ENCODE measurements at regions not wholly inside any gene's neighbourhood (a gene's known extent, or its start where the extent isn't known, plus 50 kb on each side); places are given as distances from the start of the nearest gene placed in this dataset.
"Not testable (repeated sequence)": the region's sequence is repeated elsewhere in the genome, so short reads cannot be mapped to it uniquely, and the experiment has no call there.

DNA sequence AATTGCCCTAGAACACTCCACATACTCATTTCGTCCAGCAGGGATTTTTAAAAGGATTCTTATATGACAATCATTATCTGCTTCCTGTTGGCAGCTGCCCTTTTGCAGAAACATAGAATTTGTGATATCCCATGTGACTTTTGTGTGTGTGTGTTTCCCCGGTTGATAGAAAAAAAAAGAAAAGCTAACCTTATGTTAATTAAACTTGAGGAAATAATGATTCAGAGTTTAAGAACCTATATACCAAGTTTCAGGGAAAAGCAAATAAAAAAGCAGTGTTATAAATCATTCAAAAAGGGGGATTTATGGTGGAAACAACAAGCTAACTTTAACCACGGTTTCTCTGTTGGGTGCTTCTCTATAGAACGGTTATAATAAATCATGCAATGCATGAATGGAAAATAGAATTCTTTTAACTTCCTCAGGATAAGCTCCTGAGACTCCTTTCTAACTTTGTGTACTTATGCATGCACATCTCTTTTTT lies 826.9 kb upstream of the EYS start:
- TF ChIP-seq, protein P1, sequence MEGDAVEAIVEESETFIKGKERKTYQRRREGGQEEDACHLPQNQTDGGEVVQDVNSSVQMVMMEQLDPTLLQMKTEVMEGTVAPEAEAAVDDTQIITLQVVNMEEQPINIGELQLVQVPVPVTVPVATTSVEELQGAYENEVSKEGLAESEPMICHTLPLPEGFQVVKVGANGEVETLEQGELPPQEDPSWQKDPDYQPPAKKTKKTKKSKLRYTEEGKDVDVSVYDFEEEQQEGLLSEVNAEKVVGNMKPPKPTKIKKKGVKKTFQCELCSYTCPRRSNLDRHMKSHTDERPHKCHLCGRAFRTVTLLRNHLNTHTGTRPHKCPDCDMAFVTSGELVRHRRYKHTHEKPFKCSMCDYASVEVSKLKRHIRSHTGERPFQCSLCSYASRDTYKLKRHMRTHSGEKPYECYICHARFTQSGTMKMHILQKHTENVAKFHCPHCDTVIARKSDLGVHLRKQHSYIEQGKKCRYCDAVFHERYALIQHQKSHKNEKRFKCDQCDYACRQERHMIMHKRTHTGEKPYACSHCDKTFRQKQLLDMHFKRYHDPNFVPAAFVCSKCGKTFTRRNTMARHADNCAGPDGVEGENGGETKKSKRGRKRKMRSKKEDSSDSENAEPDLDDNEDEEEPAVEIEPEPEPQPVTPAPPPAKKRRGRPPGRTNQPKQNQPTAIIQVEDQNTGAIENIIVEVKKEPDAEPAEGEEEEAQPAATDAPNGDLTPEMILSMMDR (IDR thresholded peaks at IDR 0.05; ENCODE audit: control insufficient read depth, insufficient read depth, low read depth, low read length, missing control alignments): no peak
- no peak overlapping the region for H3K4me3 ChIP-seq (ENCODE audit: control insufficient read depth, low read depth, low read length)
- no peak for DNase-seq (ENCODE audit: low read depth)

DNA sequence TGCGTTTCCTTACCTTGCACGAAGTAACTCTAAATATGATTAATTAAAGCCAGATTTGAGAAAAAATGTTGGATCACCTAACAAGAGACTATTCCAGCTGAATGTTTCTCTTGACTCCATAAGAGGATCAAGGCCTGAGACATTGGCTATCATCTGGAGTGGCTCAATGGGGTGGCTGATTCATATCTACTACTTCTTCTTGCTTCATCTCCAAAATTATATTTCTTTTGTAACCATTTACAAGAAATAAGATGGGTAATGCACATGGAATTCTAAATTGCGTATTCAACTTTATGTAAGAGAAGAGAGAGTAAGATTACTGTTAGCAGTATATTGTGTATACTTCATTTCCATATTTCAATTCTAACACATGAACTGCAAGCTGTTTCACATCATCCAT lies 819.0 kb upstream of the EYS start:
- H3K4me3 ChIP-seq (ENCODE audit: control insufficient read depth, low read depth, low read length): no peak overlapping the region
- no peak for DNase-seq (ENCODE audit: low read depth)
- TF ChIP-seq, protein P1 (IDR thresholded peaks at IDR 0.05; ENCODE audit: control insufficient read depth, insufficient read depth, low read depth, low read length, missing control alignments): no peak

DNA sequence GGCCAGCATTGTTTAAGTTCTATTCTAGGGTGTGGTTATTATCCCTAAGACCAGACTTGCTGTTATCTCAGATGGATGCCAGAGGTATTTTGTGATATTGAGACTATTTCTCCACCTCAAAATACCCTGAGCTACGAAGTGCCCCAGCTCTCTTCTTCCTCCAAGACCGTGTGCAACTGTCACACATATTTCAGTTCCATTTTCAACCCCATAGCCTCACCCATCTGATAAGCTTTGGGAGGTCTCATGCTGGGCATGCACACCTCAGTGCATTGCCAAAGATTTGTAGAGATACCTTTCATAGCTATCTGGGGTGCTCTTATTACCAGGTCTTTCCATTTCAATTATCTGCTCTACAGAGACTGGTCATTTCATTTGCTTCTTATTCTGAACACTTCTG lies 815.8 kb upstream of the EYS start:
- TF ChIP-seq, protein P1 (IDR thresholded peaks at IDR 0.05; ENCODE audit: control insufficient read depth, insufficient read depth, low read depth, low read length, missing control alignments): no peak
- no peak for DNase-seq (ENCODE audit: low read depth)
- H3K4me3 ChIP-seq (ENCODE audit: control insufficient read depth, low read depth, low read length): no peak overlapping the region

DNA sequence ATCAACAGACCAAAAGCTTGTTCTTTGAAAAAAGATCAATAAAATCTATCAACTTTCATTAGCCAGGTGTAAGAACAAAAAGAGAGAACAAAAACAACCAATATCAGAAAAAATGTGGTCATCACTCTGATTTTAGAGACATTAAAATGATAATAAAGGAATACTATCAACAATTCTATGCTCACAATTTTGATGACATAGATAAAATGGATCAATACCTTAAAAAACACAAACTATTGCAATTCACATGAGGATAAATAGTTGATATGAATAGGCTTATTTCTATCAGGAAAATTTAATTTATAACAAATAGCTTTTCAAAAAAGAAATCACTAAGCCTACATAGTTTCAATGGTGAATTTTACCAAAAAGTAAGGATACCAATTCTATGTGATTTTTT lies 809.4 kb upstream of the EYS start:
- H3K4me3 ChIP-seq (ENCODE audit: control insufficient read depth, low read depth, low read length): no peak overlapping the region
- TF ChIP-seq, protein P1 (IDR thresholded peaks at IDR 0.05; ENCODE audit: control insufficient read depth, insufficient read depth, low read depth, low read length, missing control alignments): no peak
- DNase-seq (ENCODE audit: low read depth): no peak

DNA sequence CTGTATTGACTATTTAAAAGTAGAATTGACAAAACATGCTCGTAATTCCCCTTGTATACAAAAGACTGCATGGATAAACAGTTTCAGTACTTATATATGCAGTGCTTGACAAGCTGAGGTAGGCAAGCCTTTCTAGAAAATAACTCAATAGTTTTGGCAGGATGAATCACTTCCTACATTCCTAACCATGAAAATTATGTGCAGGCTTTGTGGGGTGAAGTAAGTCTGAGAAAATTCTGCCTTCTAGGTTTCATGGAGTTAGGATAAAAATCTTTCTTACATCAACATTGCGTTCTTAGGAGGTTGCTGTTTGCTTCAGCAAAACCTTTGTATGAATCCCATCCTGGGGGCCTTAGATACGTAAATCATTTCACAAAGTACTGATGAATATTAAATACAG lies 801.4 kb upstream of the EYS start:
- TF ChIP-seq, protein P1 (IDR thresholded peaks at IDR 0.05; ENCODE audit: control insufficient read depth, insufficient read depth, low read depth, low read length, missing control alignments): no peak
- no peak for DNase-seq (ENCODE audit: low read depth)
- H3K4me3 ChIP-seq (ENCODE audit: control insufficient read depth, low read depth, low read length): no peak overlapping the region

DNA sequence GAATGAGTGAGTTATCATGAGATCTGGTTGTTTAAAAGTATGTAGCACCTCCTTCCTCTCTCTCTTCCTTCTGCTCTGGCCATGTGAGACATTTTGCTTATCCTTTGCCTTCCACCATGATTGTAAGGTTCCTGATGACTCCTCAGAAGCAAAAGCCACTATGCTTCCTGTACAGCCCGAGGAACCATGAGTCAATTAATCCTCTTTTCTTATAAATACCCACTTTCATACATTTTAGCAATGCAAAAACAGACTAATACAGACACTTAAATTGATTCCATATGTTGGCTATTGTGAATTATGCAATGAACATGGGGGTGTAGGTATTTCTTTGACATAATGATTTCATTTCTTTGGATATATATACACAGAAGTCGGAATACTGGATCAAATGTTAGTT lies 792.8 kb upstream of the EYS start:
- TF ChIP-seq, protein P1 (IDR thresholded peaks at IDR 0.05; ENCODE audit: control insufficient read depth, insufficient read depth, low read depth, low read length, missing control alignments): no peak

DNA sequence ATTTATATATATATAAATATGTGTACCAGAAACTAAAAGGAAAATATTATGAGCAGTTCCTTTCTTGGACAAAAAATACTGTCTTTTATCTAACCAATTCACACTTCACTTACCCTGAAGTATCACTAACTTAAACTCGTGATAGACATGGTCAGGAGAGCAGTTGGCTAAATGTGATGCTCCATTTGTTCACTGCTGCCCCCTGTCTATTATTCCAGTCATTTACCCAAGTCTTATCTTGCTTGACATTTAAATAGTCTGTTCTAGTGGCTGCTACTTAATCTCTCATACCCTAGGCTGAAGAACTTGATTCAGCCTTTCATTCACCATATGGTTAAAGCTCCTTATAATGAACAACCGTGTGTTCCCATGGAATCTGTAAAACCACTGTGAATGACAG lies 789.6 kb upstream of the EYS start:
- no peak for DNase-seq (ENCODE audit: low read depth)

More for the DNA sequence above, 792.8 kb upstream of the EYS start:
- no peak overlapping the region for H3K4me3 ChIP-seq (ENCODE audit: control insufficient read depth, low read depth, low read length)
- DNase-seq (ENCODE audit: low read depth): no peak

DNA sequence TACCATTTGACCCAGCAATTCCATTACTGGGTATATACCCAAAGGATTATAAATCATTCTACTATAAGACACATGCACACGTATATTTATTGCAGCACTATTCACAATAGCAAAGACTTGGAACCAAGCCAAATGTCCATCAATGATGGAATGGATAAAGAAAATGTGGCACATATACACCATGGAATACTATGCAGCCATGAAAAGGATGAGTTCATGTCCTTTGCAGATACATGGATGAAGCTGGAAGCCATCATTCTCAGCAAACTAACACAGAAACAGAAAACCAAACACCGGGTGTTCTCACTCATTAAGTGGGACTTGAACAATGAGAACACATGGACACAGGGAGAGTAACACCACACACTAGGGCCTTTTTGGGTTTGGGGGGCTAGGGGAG lies 787.6 kb upstream of the EYS start:
- H3K4me3 ChIP-seq (ENCODE audit: control insufficient read depth, low read depth, low read length); DNase-seq (ENCODE audit: low read depth): not testable (repeated sequence)

More for the DNA sequence above, 789.6 kb upstream of the EYS start:
- TF ChIP-seq, protein P1 (IDR thresholded peaks at IDR 0.05; ENCODE audit: control insufficient read depth, insufficient read depth, low read depth, low read length, missing control alignments): no peak
- H3K4me3 ChIP-seq (ENCODE audit: control insufficient read depth, low read depth, low read length): no peak overlapping the region

Measured in AG09309 (cell line).